Esophagus muscularis mucosa (tissue), 3 donors: ENCODE measurements at regions not wholly inside any gene's neighbourhood (a gene's known extent, or its start where the extent isn't known, plus 50 kb on each side); places are given as distances from the start of the nearest gene placed in this dataset.

Source experiments
- POLR2A ChIP-seq: fragments of 450-650 bp; IDR thresholded peaks from one replicate; pipeline ENCODE4 v1.6.1; 2017; ENCODE audit warnings: antibody characterized with exemption, moderate library complexity, mild to moderate bottlenecking, low read depth
- TF ChIP-seq, protein P1 (sequence below), 3 experiments: fragments of 200-600 bp in 2 of 3; fragments of 450-650 bp in 1 of 3; sonication (generic) in 2 of 3; IDR thresholded peaks; one replicate each; pipeline ENCODE4 v1.5.1; 2017 to 2019; ENCODE audit warnings: antibody characterized with exemption in 3 of 3, mild to moderate bottlenecking in 2 of 3, moderate library complexity in 1 of 3

DNA sequence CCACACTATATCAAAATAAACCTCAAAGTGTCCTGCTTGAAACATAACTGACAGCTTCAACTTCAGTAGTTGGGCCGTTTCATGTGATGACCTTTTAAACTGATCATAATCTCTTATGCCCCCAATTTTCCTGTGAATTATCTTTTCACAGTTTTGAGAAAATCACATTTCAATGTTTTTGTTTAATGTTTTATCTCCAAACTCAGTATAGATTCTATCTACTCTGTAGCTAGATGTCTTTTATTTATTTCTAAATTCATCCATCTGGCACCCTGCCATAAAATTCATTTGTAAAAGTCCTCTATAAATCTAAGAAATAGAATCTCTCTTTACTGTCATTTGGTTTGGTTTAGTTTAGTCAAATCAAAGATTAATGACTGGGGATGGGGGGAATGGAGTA is 557.3 kb downstream of the ANKRD50 start:
- TF ChIP-seq, protein P1, sequence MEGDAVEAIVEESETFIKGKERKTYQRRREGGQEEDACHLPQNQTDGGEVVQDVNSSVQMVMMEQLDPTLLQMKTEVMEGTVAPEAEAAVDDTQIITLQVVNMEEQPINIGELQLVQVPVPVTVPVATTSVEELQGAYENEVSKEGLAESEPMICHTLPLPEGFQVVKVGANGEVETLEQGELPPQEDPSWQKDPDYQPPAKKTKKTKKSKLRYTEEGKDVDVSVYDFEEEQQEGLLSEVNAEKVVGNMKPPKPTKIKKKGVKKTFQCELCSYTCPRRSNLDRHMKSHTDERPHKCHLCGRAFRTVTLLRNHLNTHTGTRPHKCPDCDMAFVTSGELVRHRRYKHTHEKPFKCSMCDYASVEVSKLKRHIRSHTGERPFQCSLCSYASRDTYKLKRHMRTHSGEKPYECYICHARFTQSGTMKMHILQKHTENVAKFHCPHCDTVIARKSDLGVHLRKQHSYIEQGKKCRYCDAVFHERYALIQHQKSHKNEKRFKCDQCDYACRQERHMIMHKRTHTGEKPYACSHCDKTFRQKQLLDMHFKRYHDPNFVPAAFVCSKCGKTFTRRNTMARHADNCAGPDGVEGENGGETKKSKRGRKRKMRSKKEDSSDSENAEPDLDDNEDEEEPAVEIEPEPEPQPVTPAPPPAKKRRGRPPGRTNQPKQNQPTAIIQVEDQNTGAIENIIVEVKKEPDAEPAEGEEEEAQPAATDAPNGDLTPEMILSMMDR (IDR thresholded peaks at IDR 0.05), result no peak
- TF ChIP-seq POLR2A, result no peak
